Lung (tissue), 11 donors: ENCODE measurements at regions not wholly inside any gene's neighbourhood (a gene's known extent, or its start where the extent isn't known, plus 50 kb on each side); places are given as distances from the start of the nearest gene placed in this dataset.

Experiments
- ATAC-seq: fragments of 200-7000 bp; cut with Tn5 transposase; one replicate; pipeline ENCODE4 v1.9.1; 2020; ENCODE audit warnings: moderate number of reproducible peaks; ENCODE audit not compliant: insufficient read depth, low FRiP score
- DNase-seq, 3 donors: peaks; one replicate each; pipeline ENCODE4 v3.0.0-alpha.2; 2013 to 2017
- H3K27ac ChIP-seq, 2 donors: one replicate each; pipeline ENCODE4 v1.5.1; 2013; ENCODE audit warnings: mild to moderate bottlenecking in 2 of 2, moderate library complexity in 2 of 2, control low read depth in 1 of 2, inconsistent platforms in 1 of 2, low read depth in 1 of 2, low read length in 1 of 2
- H3K27me3 ChIP-seq, 3 donors: one replicate each; pipeline ENCODE4 v1.5.1; 2013; ENCODE audit warnings: low read length in 2 of 3; ENCODE audit not compliant: control insufficient read depth in 3 of 3, insufficient read depth in 3 of 3
- H3K36me3 ChIP-seq, 4 donors: one replicate each; pipeline ENCODE4 v1.5.1; 2013; ENCODE audit warnings: low read length in 4 of 4, mild to moderate bottlenecking in 1 of 4, moderate library complexity in 1 of 4; ENCODE audit not compliant: control insufficient read depth in 4 of 4, insufficient read depth in 4 of 4
- H3K4me1 ChIP-seq, 5 donors: one replicate each; pipeline ENCODE4 v1.5.1; 2013; ENCODE audit warnings: low read length in 5 of 5, mild to moderate bottlenecking in 2 of 5, moderate library complexity in 1 of 5; ENCODE audit not compliant: control insufficient read depth in 5 of 5, insufficient read depth in 5 of 5
- H3K4me3 ChIP-seq: one replicate; pipeline ENCODE4 v1.5.1; 2013; ENCODE audit warnings: mild to moderate bottlenecking, control low read depth, moderate library complexity
- H3K9ac ChIP-seq, 2 donors: one replicate each; pipeline ENCODE4 v1.5.1; 2013; ENCODE audit warnings: low read length in 2 of 2, control low read depth in 1 of 2; ENCODE audit not compliant: insufficient read depth in 1 of 2
- H3K9me3 ChIP-seq, 4 donors: one replicate each; pipeline ENCODE4 v1.5.1; 2013; ENCODE audit warnings: low read length in 3 of 4, mild to moderate bottlenecking in 1 of 4, moderate library complexity in 1 of 4; ENCODE audit not compliant: control insufficient read depth in 4 of 4, insufficient read depth in 3 of 4
- WGBS, 2 donors: extraction: QIAGEN DNeasy Blood & Tissue Kit; methylation state at CpG; one replicate each; pipeline ENCODE4 v1.1.7; 2013; 5-methylcytosine and 5-hydroxymethylcytosine counted together
- TF ChIP-seq, protein P1 (sequence below): IDR thresholded peaks from 2 replicates; pipeline ENCODE4 v1.5.1; 2012; ENCODE audit warnings: mild to moderate bottlenecking; ENCODE audit errors: control extremely low read depth, extremely low read depth
- donor health status: control.
- donor health status: control.
- donor health status: Bipolar disorder and iron deficiency.
- donor health status: healthy.
- donor health status: DM: yes; HTN: yes; CAD: no.

DNA sequence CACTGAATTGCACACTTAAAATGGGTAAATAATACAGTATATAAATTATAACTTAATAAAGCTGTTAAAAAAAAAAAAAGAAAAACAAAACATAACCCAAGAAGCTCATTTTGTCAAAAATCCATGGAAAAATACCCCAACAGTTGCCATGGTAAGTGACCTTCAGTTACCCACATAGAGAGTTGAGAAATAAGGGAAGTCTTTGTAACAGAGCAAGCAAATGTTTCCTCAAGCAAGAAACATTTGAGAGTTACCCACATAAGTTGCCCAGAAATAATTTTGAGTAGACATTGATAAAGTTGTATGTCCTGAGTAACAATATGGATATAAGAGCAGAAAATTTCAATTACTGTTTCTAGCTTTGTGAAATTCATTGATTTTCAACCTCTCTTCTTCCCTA lies 227.4 kb downstream of the CCDC59 start:
- H3K27ac ChIP-seq: no peak overlapping the region
- peaks cover 0 to 1% (median 0%) of the 10 kb centered on the region in 4 donors for H3K9me3 ChIP-seq
- no peaks in the 10 kb centered on the region for H3K36me3 ChIP-seq
- TF ChIP-seq, protein P1, sequence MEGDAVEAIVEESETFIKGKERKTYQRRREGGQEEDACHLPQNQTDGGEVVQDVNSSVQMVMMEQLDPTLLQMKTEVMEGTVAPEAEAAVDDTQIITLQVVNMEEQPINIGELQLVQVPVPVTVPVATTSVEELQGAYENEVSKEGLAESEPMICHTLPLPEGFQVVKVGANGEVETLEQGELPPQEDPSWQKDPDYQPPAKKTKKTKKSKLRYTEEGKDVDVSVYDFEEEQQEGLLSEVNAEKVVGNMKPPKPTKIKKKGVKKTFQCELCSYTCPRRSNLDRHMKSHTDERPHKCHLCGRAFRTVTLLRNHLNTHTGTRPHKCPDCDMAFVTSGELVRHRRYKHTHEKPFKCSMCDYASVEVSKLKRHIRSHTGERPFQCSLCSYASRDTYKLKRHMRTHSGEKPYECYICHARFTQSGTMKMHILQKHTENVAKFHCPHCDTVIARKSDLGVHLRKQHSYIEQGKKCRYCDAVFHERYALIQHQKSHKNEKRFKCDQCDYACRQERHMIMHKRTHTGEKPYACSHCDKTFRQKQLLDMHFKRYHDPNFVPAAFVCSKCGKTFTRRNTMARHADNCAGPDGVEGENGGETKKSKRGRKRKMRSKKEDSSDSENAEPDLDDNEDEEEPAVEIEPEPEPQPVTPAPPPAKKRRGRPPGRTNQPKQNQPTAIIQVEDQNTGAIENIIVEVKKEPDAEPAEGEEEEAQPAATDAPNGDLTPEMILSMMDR: no peak
- ATAC-seq (no peak), DNase-seq (no peak)
- no peaks in the 10 kb centered on the region for H3K4me1 ChIP-seq
- no peaks in the 10 kb centered on the region for H3K27me3 ChIP-seq
- H3K9ac ChIP-seq: no peak overlapping the region
- H3K4me3 ChIP-seq: no peak overlapping the region

DNA sequence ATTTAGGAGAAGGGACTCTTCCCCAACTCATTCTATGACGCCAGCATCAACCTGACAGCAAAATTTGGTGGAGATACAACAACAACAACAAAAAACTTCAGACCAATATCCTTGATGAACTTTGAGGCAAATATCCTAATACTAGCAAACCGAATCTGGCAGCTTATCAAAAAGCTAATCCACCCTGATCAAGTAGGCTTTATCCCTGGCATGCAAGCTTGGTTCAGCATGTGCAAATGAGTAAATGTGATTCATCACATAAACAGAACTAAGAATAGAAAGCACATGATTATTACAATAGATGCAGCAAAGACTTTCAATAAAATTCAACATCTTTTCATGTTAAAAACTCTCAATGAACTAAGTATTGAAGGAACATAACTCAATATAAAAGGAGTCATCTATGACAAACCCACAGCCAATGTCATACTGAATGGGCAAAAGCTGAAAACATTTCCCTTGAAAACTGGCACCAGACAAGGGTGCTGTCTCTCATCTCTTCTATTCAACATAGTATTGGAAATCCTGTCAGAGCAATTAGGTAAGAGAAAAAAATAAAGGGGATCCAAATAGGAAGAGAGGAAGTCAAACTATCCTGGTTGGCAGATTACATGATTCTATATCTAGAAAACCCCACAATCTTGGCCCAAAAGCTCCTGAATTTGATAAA lies 233.3 kb downstream of the CCDC59 start:
- H3K4me1 ChIP-seq: no peaks in the 10 kb centered on the region
- TF ChIP-seq, protein P1: no peak
- ATAC-seq (no peak), DNase-seq (no peak)
- H3K27me3 ChIP-seq: no peaks in the 10 kb centered on the region
- WGBS, 2 donors: 65 to 75% methylated on average over 2 of the region's 2 CpGs
- H3K36me3 ChIP-seq: no peaks in the 10 kb centered on the region
- H3K27ac ChIP-seq: no peak overlapping the region
- H3K9me3 ChIP-seq: peaks cover 0 to 5% (median 2%) of the 10 kb centered on the region in 4 donors
- no peak overlapping the region for H3K4me3 ChIP-seq
- no peak overlapping the region for H3K9ac ChIP-seq

DNA sequence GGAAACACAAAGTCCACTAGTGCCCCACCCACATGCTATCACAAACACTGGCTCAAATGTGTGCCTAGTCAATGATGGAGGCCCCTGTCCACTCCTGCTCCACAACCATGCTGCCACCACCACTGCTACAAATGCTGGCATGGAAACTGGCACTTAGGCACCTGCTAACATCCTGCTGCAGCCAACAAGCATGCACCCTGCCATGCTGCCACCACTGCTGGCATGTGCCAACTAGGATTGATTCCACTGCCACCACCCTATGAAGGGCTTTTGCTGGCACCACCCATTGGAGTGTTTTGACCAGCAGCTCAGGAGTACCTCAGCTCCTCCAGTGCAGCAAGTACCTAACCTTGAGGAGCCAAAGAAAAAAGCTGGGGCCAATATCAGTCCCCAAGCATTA lies 236.6 kb downstream of the CCDC59 start:
- Histone ChIP-seq H3K4me3 (no peak overlapping the region), H3K27ac (no peak overlapping the region), H3K9me3 (peaks cover 0 to 5% (median 2%) of the 10 kb centered on the region in 4 donors), H3K9ac (no peak overlapping the region), H3K36me3 (no peaks in the 10 kb centered on the region), H3K4me1 (no peaks in the 10 kb centered on the region), H3K27me3 (no peaks in the 10 kb centered on the region)
- no peak for DNase-seq
- no peak for ATAC-seq
- TF ChIP-seq, protein P1: no peak

DNA sequence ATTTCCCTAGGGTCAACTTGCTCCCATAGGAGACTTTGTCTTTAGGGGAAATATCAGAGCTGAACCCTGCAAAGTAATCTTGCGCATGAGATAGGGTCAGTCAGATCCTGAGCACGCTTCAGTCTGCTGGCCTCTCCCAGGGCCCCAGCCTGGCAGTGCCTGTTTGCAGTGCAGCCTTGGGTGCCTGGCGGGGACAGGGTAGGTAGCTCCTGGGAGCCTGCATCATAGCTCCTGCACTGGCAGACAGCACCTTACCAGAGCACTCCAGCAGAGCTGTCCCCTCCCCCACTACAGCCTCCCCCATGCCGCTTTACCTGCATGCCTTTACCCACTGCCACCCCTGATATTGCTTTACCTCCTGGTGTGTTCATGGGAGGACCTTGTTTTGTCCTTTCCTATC lies 237.3 kb downstream of the CCDC59 start:
- no peaks in the 10 kb centered on the region for H3K4me1 ChIP-seq
- H3K4me3 ChIP-seq: no peak overlapping the region
- ATAC-seq: no peak
- H3K27ac ChIP-seq: no peak overlapping the region
- peaks cover 0 to 5% (median 2%) of the 10 kb centered on the region in 4 donors for H3K9me3 ChIP-seq
- no peaks in the 10 kb centered on the region for H3K27me3 ChIP-seq
- no peak overlapping the region for H3K9ac ChIP-seq
- no peak for DNase-seq
- no peaks in the 10 kb centered on the region for H3K36me3 ChIP-seq
- 93 to 95% methylated on average over 4 of the region's 4 CpGs for WGBS, 2 donors
- TF ChIP-seq, protein P1: no peak
